HEK293 (cell line): ENCODE measurements at regions not wholly inside any gene's neighbourhood (a gene's known extent, or its start where the extent isn't known, plus 50 kb on each side); places are given as distances from the start of the nearest gene placed in this dataset.

ENCODE experiments used
- BCL6B ChIP-seq: fragments of 450-650 bp; formaldehyde crosslinking; IDR thresholded peaks from 2 replicates; pipeline ENCODE4 v1.5.1; 2017; ENCODE audit warnings: missing biosample characterization, missing genetic modification characterization
- CTCF ChIP-seq: fragments of 450-650 bp; formaldehyde crosslinking; IDR thresholded peaks from 2 replicates; pipeline ENCODE4 v1.5.1; 2016; ENCODE audit warnings: missing biosample characterization, missing genetic modification characterization
- ELK4 ChIP-seq: IDR thresholded peaks from 2 replicates; pipeline ENCODE4 v1.6.1; 2011; ENCODE audit warnings: mild to moderate bottlenecking, low read depth, low read length, borderline replicate concordance
- GLI2 ChIP-seq: fragments of 450-650 bp; formaldehyde crosslinking; IDR thresholded peaks from 2 replicates; pipeline ENCODE4; 2017; ENCODE audit warnings: missing biosample characterization, missing genetic modification characterization, low read depth, borderline replicate concordance
- GLI4 ChIP-seq: fragments of 450-650 bp; formaldehyde crosslinking; IDR thresholded peaks from 2 replicates; pipeline ENCODE4 v1.5.1; 2016; ENCODE audit warnings: missing biosample characterization, missing genetic modification characterization
- GLIS1 ChIP-seq: fragments of 450-650 bp; formaldehyde crosslinking; IDR thresholded peaks from 2 replicates; pipeline ENCODE4 v1.5.1; 2016; ENCODE audit warnings: missing biosample characterization, missing genetic modification characterization
- HOXA7 ChIP-seq: sonication (generic); formaldehyde crosslinking; IDR thresholded peaks from 2 replicates; pipeline ENCODE4 v1.8.1; 2022; ENCODE audit warnings: missing genetic modification reagents, borderline replicate concordance
- MZF1 ChIP-seq: fragments of 450-650 bp; formaldehyde crosslinking; IDR thresholded peaks from 2 replicates; pipeline ENCODE4 v1.5.1; 2017; ENCODE audit warnings: missing biosample characterization, missing genetic modification characterization, borderline replicate concordance
- TCF7L2 ChIP-seq: IDR thresholded peaks from 2 replicates; pipeline ENCODE4 v1.6.1; 2011; ENCODE audit warnings: low read depth, mild to moderate bottlenecking, inconsistent platforms, low read length, moderate library complexity, borderline replicate concordance
- YY1 ChIP-seq: fragments of 450-650 bp; formaldehyde crosslinking; IDR thresholded peaks from 2 replicates; pipeline ENCODE4 v1.5.1; 2018; ENCODE audit warnings: missing biosample characterization, missing genetic modification characterization
- YY2 ChIP-seq: fragments of 450-650 bp; formaldehyde crosslinking; IDR thresholded peaks from 2 replicates; pipeline ENCODE4 v1.5.1; 2016; ENCODE audit warnings: missing biosample characterization, missing genetic modification characterization
- ZBTB11 ChIP-seq: fragments of 450-650 bp; formaldehyde crosslinking; conservative IDR thresholded peaks from 2 replicates; pipeline ENCODE4 v1.5.1; 2016; ENCODE audit warnings: low read depth, missing biosample characterization, missing genetic modification characterization
- ZBTB20 ChIP-seq: fragments of 450-650 bp; formaldehyde crosslinking; IDR thresholded peaks from 2 replicates; pipeline ENCODE4 v1.5.1; 2016; ENCODE audit warnings: missing biosample characterization, missing genetic modification characterization
- ZNF23 ChIP-seq: fragments of 450-650 bp; formaldehyde crosslinking; IDR thresholded peaks from 2 replicates; pipeline ENCODE4 v1.5.1; 2016; ENCODE audit warnings: missing biosample characterization, missing genetic modification characterization, borderline replicate concordance
- ZNF274 ChIP-seq, 2 experiments: fragments of 200-500 bp in 1 of 2; fragments of 450-650 bp in 1 of 2; sonication (Bioruptor generic) in 1 of 2; formaldehyde crosslinking in 1 of 2; IDR thresholded peaks; 2 replicates each; pipeline versions ENCODE4 v1.5.1 to v1.6.1; 2014 to 2016; ENCODE audit warnings: borderline replicate concordance in 1 of 2, inconsistent platforms in 1 of 2, low read length in 1 of 2, missing biosample characterization in 1 of 2, missing genetic modification characterization in 1 of 2
- ZNF341 ChIP-seq: fragments of 450-650 bp; formaldehyde crosslinking; IDR thresholded peaks from 2 replicates; pipeline ENCODE4; 2016; ENCODE audit warnings: low read depth, missing biosample characterization, missing genetic modification characterization
- ZNF423 ChIP-seq: fragments of 450-650 bp; formaldehyde crosslinking; IDR thresholded peaks from 2 replicates; pipeline ENCODE4 v1.5.1; 2016; ENCODE audit warnings: missing biosample characterization, missing genetic modification characterization
- ZNF48 ChIP-seq: fragments of 450-650 bp; formaldehyde crosslinking; IDR thresholded peaks from 2 replicates; pipeline ENCODE4 v1.5.1; 2016; ENCODE audit warnings: missing biosample characterization, missing genetic modification characterization
- ZNF488 ChIP-seq: fragments of 450-650 bp; formaldehyde crosslinking; IDR thresholded peaks from 2 replicates; pipeline ENCODE4 v1.5.1; 2016; ENCODE audit warnings: missing biosample characterization, missing genetic modification characterization
- ZNF510 ChIP-seq: fragments of 450-650 bp; formaldehyde crosslinking; IDR thresholded peaks from 2 replicates; pipeline ENCODE4 v1.5.1; 2018; ENCODE audit warnings: mild to moderate bottlenecking, missing genetic modification characterization, missing biosample characterization; ENCODE audit not compliant: insufficient replicate concordance
- ZNF513 ChIP-seq: fragments of 450-650 bp; IDR thresholded peaks from 2 replicates; pipeline ENCODE4 v1.5.1; 2018; ENCODE audit warnings: missing biosample characterization, missing genetic modification characterization
- ZNF571 ChIP-seq: fragments of 450-650 bp; formaldehyde crosslinking; IDR thresholded peaks from 2 replicates; pipeline ENCODE4 v1.5.0; 2017; ENCODE audit warnings: missing biosample characterization, missing genetic modification characterization
- ZNF677 ChIP-seq: fragments of 450-650 bp; IDR thresholded peaks from 2 replicates; pipeline ENCODE4 v1.5.0; 2018; ENCODE audit warnings: missing biosample characterization, mild to moderate bottlenecking, missing genetic modification characterization, moderate library complexity
- ZSCAN23 ChIP-seq: fragments of 450-650 bp; formaldehyde crosslinking; IDR thresholded peaks from 2 replicates; pipeline ENCODE4 v1.5.1; 2016; ENCODE audit warnings: missing biosample characterization, missing genetic modification characterization
- ZSCAN5A ChIP-seq: fragments of 450-650 bp; formaldehyde crosslinking; IDR thresholded peaks from 2 replicates; pipeline ENCODE4 v1.5.1; 2016; ENCODE audit warnings: missing biosample characterization, missing genetic modification characterization
- ZXDB ChIP-seq: fragments of 450-650 bp; formaldehyde crosslinking; IDR thresholded peaks from 2 replicates; pipeline ENCODE4 v1.5.1; 2016; ENCODE audit warnings: missing biosample characterization, missing genetic modification characterization

- TF ChIP-seq ZBTB11 (no peak), ZNF341 (no peak), TCF7L2 (no peak), GLI4 (no peak), MZF1 (peak; percentile 61; the same call in 1 of the 2 replicates), ZNF423 (tag by site-specific recombination) (no peak), GLI2 (tag by site-specific recombination) (no peak), BCL6B (tag by site-specific recombination) (no peak), ZXDB (tag by site-specific recombination) (no peak; the same call in none of the 2 replicates), ELK4 (no peak), ZSCAN23 (tag by site-specific recombination) (0 out of 2 replicates have a peak, but pooled peaks have one; percentile 22), ZNF274 (IDR thresholded peaks at IDR 0.05; ENCODE audit: low read length) (no peak), ZNF274 (tag by site-specific recombination; IDR thresholded peaks at IDR 0.05; ENCODE audit: borderline replicate concordance) (no peak), ZBTB20 (tag by site-specific recombination) (peak; percentile 71), ZNF48 (no peak), YY2 (tag by site-specific recombination) (no peak), ZNF23 (no peak), GLIS1 (tag by site-specific recombination) (peak; percentile 48; the same call in 1 of the 2 replicates), ZNF677 (tag by site-specific recombination) (0 out of 2 replicates have a peak, but pooled peaks have one; percentile 45), YY1 (tag by site-specific recombination) (no peak; the same call in 1 of the 2 replicates), ZNF510 (no peak), HOXA7 (CRISPR knock-in tag) (no peak), ZNF488 (tag by site-specific recombination) (no peak), CTCF (tag by site-specific recombination) (no peak), ZNF513 (tag by site-specific recombination) (peak; percentile 41; the same call in 1 of the 2 replicates), ZNF571 (tag by site-specific recombination) (no peak), ZSCAN5A (tag by site-specific recombination) (no peak)
Observed at GRCh38 chr6:27684264-27685211, 211.6 kb upstream of the ZNF184 start (continued).
